ENCODE measurements at regions not wholly inside any gene's neighbourhood (a gene's known extent, or its start where the extent isn't known, plus 50 kb on each side); places are given as distances from the start of the nearest gene placed in this dataset.

DNA sequence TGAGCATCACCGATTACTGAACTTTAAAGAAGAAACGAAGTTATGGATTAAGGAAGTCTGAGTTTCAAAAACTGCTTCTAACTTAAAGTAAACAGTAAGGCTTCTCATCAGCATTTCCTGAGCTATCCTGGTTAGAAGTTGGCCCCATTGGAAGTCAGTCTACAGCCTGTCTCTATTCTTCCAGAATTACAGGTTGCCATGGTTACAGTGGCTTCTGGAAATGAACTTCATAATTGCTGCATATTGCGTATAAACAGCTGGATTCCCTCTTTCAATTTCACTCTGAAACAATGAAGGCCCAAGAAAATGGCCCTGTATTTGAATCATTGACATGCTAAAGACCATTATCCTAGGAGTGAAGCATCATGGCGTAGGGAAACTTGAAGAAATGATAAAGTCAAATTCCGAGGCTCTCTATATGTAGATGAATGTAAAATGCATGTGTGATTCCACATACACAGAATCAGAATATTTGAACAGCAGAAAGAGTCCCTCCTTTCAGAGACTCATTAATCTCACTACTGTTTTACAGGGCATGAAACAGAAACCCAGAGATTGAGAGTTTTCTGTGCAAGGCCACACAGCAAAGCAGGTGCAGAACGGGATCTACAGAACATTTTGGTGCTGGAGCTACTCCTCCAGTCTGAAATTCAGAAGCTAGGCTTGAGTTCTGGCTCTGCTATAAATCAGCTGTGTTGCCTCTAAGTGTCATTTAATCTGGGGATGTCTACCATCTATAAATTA, 856.4 kb upstream of the CELF4 start:
- Histone ChIP-seq H3K9ac (ENCODE audit: low read length in 3 of 3) (no peak overlapping the region), H3K4me3 (ENCODE audit: low read length in 3 of 3) (no peak overlapping the region), H3K4me1 (ENCODE audit: control insufficient read depth in 2 of 3, insufficient read depth in 2 of 3, low read depth in 1 of 3, low read length in 3 of 3) (no peaks in the 10 kb centered on the region), H3K9me3 (ENCODE audit: control insufficient read depth in 2 of 3, insufficient read depth in 1 of 3, low read length in 3 of 3) (no peaks in the 10 kb centered on the region), H3K27ac (ENCODE audit: low read depth in 2 of 2, low read length in 2 of 2) (no peak overlapping the region), H3K27me3 (ENCODE audit: control insufficient read depth, insufficient read depth, low read length) (no peaks in the 10 kb centered on the region), H3K36me3 (ENCODE audit: control insufficient read depth in 2 of 3, insufficient read depth in 3 of 3, low read length in 3 of 3) (no peaks in the 10 kb centered on the region)
- intact Hi-C loops (cut with DNase I) = no loop called here
- TF ChIP-seq, protein P1, sequence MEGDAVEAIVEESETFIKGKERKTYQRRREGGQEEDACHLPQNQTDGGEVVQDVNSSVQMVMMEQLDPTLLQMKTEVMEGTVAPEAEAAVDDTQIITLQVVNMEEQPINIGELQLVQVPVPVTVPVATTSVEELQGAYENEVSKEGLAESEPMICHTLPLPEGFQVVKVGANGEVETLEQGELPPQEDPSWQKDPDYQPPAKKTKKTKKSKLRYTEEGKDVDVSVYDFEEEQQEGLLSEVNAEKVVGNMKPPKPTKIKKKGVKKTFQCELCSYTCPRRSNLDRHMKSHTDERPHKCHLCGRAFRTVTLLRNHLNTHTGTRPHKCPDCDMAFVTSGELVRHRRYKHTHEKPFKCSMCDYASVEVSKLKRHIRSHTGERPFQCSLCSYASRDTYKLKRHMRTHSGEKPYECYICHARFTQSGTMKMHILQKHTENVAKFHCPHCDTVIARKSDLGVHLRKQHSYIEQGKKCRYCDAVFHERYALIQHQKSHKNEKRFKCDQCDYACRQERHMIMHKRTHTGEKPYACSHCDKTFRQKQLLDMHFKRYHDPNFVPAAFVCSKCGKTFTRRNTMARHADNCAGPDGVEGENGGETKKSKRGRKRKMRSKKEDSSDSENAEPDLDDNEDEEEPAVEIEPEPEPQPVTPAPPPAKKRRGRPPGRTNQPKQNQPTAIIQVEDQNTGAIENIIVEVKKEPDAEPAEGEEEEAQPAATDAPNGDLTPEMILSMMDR (IDR thresholded peaks at IDR 0.05; ENCODE audit: borderline replicate concordance, extremely low read depth, insufficient read depth) = no peak
- DNase-seq (peak in 1 of 5 donors; percentile 36), FAIRE-seq (no peak)

DNA sequence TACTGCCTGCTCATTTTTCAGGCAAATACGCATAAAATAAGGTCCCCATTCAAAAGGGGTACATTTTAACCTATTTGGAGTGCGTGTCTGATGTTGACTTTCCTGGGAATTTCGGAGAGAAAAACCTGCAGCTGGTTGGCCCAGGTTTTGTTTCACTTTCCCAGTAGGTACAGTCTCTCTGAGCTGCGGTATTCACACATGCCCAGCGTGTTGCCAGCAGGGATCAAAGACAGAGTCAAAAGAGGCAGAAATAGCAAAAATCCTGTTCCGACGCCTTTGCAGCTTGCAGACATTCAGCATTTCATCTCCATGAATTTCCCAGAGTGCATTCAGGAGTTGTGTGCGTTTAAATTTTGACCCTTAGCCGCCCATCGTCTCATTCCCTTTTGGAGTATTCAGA, 855.4 kb upstream of the CELF4 start:
- Histone ChIP-seq H3K9me3 (ENCODE audit: control insufficient read depth in 2 of 3, insufficient read depth in 1 of 3, low read length in 3 of 3) (no peaks in the 10 kb centered on the region), H3K27ac (ENCODE audit: low read depth in 2 of 2, low read length in 2 of 2) (no peak overlapping the region), H3K9ac (ENCODE audit: low read length in 3 of 3) (no peak overlapping the region), H3K36me3 (ENCODE audit: control insufficient read depth in 2 of 3, insufficient read depth in 3 of 3, low read length in 3 of 3) (no peaks in the 10 kb centered on the region), H3K4me1 (ENCODE audit: control insufficient read depth in 2 of 3, insufficient read depth in 2 of 3, low read depth in 1 of 3, low read length in 3 of 3) (no peaks in the 10 kb centered on the region), H3K27me3 (ENCODE audit: control insufficient read depth, insufficient read depth, low read length) (no peaks in the 10 kb centered on the region), H3K4me3 (ENCODE audit: low read length in 3 of 3) (no peak overlapping the region)
- intact Hi-C loops (cut with DNase I) = no loop called here
- TF ChIP-seq, protein P1 (IDR thresholded peaks at IDR 0.05; ENCODE audit: borderline replicate concordance, extremely low read depth, insufficient read depth) = no peak
- DNase-seq (no peak), FAIRE-seq (no peak)

DNA sequence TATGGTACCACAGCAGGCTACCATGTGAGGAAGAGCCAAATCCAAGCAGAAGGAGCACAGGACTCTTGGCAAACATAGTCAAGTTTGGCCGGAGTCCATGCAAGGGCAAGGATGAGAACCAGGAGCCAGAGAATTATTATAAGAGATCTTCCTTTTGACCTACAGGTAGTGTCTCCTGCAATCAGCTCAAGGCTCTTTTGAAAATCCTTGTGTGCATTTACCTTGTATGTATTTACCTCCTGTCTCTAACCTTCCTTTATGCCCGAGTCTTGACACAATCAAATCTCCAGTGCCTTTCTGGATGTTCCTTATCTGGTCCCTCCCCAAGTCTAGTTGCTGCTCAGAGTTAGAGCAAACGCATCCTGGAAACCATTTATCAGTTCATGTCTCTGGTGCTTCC, 855.0 kb upstream of the CELF4 start:
- intact Hi-C loops (cut with DNase I) = no loop called here
- Histone ChIP-seq H3K27me3 (ENCODE audit: control insufficient read depth, insufficient read depth, low read length) (no peaks in the 10 kb centered on the region), H3K9me3 (ENCODE audit: control insufficient read depth in 2 of 3, insufficient read depth in 1 of 3, low read length in 3 of 3) (no peaks in the 10 kb centered on the region), H3K4me1 (ENCODE audit: control insufficient read depth in 2 of 3, insufficient read depth in 2 of 3, low read depth in 1 of 3, low read length in 3 of 3) (no peaks in the 10 kb centered on the region), H3K27ac (ENCODE audit: low read depth in 2 of 2, low read length in 2 of 2) (no peak overlapping the region), H3K9ac (ENCODE audit: low read length in 3 of 3) (no peak overlapping the region), H3K4me3 (ENCODE audit: low read length in 3 of 3) (no peak overlapping the region), H3K36me3 (ENCODE audit: control insufficient read depth in 2 of 3, insufficient read depth in 3 of 3, low read length in 3 of 3) (no peaks in the 10 kb centered on the region)
- no peak for FAIRE-seq
- TF ChIP-seq, protein P1 (IDR thresholded peaks at IDR 0.05; ENCODE audit: borderline replicate concordance, extremely low read depth, insufficient read depth) = no peak
- no peak for DNase-seq

DNA sequence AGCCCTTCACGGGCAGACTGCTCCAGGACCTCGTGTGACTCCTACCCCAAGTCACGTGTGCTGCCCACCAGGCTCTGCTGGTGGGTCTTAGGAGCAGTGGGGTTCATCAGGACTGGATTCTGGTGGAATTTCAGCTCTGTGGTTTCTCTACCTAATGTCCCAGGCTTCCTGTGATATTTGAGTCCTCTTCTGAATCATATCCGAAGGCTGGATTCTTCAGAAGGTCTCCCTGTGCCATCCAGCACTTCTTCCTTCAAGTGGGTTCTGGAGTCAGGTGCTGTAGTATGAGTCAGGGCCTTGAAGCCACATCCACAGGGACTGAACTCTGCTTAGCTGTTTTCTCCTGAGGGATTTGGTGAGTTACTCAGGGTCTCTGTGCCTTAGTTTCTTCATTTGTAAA, 850.2 kb upstream of the CELF4 start:
- Histone ChIP-seq H3K27ac (ENCODE audit: low read depth in 2 of 2, low read length in 2 of 2) (no peak overlapping the region), H3K4me1 (ENCODE audit: control insufficient read depth in 2 of 3, insufficient read depth in 2 of 3, low read depth in 1 of 3, low read length in 3 of 3) (no peaks in the 10 kb centered on the region), H3K9ac (ENCODE audit: low read length in 3 of 3) (no peak overlapping the region), H3K36me3 (ENCODE audit: control insufficient read depth in 2 of 3, insufficient read depth in 3 of 3, low read length in 3 of 3) (no peaks in the 10 kb centered on the region), H3K4me3 (ENCODE audit: low read length in 3 of 3) (no peak overlapping the region), H3K27me3 (ENCODE audit: control insufficient read depth, insufficient read depth, low read length) (no peaks in the 10 kb centered on the region), H3K9me3 (ENCODE audit: control insufficient read depth in 2 of 3, insufficient read depth in 1 of 3, low read length in 3 of 3) (no peaks in the 10 kb centered on the region)
- FAIRE-seq = no peak
- TF ChIP-seq, protein P1 (IDR thresholded peaks at IDR 0.05; ENCODE audit: borderline replicate concordance, extremely low read depth, insufficient read depth) = no peak
- intact Hi-C loops (cut with DNase I) = no loop called here
- DNase-seq = no peak
